ENCODE measurements at regions not wholly inside any gene's neighbourhood (a gene's known extent, or its start where the extent isn't known, plus 50 kb on each side); places are given as distances from the start of the nearest gene placed in this dataset.

DNA sequence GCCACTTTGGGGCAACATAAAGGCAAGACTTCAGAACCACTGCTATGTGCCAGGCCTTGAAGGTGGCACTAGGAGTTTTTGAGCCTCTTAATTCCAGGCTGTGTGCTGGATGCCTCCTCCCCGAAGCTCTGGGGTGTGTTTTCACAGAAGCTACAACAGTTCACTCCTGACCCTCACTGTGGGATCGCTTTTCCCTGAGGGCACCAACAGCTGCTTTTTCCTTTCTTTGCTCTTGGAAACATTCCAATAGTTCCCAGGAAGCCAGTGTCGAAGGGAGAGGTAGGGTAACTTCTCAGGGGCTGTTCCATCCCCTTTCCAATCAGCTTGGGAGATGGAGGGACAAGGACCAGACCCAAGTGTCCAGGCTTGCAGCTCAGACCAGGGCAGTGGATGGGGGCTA is 153.4 kb downstream of the C1orf94 start:
- DNase-seq (ENCODE audit: low read depth, low spot score), result no peak
- ChIA-PET POLR2A (no interaction called here), CTCF (no interaction called here)
- TF ChIP-seq, protein P1, sequence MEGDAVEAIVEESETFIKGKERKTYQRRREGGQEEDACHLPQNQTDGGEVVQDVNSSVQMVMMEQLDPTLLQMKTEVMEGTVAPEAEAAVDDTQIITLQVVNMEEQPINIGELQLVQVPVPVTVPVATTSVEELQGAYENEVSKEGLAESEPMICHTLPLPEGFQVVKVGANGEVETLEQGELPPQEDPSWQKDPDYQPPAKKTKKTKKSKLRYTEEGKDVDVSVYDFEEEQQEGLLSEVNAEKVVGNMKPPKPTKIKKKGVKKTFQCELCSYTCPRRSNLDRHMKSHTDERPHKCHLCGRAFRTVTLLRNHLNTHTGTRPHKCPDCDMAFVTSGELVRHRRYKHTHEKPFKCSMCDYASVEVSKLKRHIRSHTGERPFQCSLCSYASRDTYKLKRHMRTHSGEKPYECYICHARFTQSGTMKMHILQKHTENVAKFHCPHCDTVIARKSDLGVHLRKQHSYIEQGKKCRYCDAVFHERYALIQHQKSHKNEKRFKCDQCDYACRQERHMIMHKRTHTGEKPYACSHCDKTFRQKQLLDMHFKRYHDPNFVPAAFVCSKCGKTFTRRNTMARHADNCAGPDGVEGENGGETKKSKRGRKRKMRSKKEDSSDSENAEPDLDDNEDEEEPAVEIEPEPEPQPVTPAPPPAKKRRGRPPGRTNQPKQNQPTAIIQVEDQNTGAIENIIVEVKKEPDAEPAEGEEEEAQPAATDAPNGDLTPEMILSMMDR (IDR thresholded peaks at IDR 0.05; ENCODE audit: insufficient read depth, low read length, missing control alignments), result no peak
- no peak overlapping the region for H3K4me3 ChIP-seq (ENCODE audit: low read depth, low read length)

DNA sequence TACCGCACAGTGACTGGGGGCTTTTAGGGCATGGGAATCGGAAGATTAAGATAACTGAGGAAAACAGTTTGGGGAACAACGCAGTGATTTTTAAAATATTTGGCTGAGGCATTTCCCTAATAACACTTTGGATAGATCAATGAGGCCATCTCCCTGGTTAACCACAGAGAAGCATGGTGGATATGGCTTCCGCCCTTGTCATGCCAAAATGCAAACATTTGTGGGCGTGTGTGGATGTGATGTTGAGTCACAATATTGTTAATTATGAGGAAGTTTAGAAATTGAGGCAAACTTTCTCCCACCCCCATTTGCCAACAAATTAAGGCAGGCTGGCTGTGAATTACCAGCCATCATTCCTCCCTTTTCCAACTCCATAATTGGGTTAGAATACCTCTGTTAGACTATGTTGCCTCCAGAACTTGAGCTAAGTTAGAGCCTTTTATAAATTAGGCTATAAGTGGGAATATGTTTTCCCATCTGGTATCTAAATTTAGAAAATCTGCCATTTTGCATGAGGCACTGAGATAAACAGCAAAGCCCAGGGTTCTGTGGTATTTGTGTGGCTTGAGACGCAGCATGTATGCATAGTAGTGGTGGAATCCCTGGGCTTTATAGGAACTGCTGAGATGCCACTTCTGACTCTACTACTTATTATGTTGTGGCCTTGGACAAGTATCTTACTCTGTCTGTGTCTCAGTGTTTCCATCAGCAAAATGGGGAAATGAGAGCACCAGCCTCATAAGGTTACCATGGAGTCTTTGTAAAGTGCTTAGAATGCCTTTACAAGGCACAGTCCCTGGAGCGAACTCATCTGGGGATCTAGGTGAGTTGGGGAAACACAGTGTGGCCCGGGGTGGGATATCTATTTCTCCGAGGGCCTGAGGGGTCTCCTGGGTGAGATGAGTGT is 154.6 kb downstream of the C1orf94 start:
- ChIA-PET POLR2A (no interaction called here), CTCF (no interaction called here)
- no peak for DNase-seq (ENCODE audit: low read depth, low spot score)
- TF ChIP-seq, protein P1 (IDR thresholded peaks at IDR 0.05; ENCODE audit: insufficient read depth, low read length, missing control alignments), result no peak
- no peak overlapping the region for H3K4me3 ChIP-seq (ENCODE audit: low read depth, low read length)

- H3K4me3 ChIP-seq (ENCODE audit: low read depth, low read length), result no peak overlapping the region
- ChIA-PET CTCF (no interaction called here), POLR2A (no interaction called here)
- TF ChIP-seq, protein P1 (IDR thresholded peaks at IDR 0.05; ENCODE audit: insufficient read depth, low read length, missing control alignments), result no peak
- DNase-seq (ENCODE audit: low read depth, low spot score), result no peak
These were observed 156.3 kb downstream of the C1orf94 start for GRCh38 chr1:34332996-34333395.

- TF ChIP-seq, protein P1 (IDR thresholded peaks at IDR 0.05; ENCODE audit: insufficient read depth, low read length, missing control alignments), result no peak
- CTCF ChIA-PET, result no interaction called here
- H3K4me3 ChIP-seq (ENCODE audit: low read depth, low read length), result no peak overlapping the region
- POLR2A ChIA-PET, result no interaction called here
- no peak for DNase-seq (ENCODE audit: low read depth, low spot score)
These were observed 162.2 kb downstream of the C1orf94 start for GRCh38 chr1:34338871-34339270.

DNA sequence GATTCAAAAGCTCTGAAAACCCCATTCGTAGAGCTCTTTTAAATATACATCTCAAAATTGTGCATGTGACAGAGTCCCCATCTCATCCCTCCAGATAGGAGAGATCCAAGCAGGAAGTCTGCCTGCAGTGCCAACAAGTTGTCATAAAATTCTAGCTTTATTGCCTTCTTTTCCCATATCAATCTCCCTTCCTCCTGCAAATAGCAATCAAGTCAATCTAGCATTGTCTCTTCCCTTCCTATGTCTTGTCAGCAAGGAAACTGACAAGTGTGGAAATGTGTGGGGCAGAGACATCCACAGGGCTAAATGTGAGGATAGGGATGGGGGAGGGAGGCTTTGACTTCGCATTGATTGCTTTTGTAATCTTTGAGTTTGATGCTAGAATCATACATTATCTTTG is 165.2 kb downstream of the C1orf94 start:
- CTCF ChIA-PET, result no interaction called here
- H3K4me3 ChIP-seq (ENCODE audit: low read depth, low read length), result no peak overlapping the region
- POLR2A ChIA-PET, result no interaction called here
- no peak for DNase-seq (ENCODE audit: low read depth, low spot score)
- TF ChIP-seq, protein P1 (IDR thresholded peaks at IDR 0.05; ENCODE audit: insufficient read depth, low read length, missing control alignments), result no peak

DNA sequence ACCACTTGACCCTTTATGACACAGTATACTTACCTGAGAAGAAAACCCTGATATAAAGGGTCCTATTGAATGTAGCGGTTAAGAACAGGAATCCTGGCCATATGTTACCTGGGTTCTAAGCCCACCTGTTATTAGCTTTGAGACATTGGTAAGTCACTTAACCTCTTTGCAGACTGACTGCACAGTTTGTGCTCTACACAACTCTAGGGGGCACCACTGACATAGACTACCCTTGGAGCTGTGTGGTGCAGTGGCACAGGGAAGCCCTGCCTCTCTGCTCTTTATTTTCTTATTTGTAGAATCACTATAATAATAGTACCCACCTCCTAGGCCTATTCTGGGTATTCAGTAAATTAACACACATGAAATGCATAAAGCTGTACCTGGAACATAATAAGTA is 165.6 kb downstream of the C1orf94 start:
- H3K4me3 ChIP-seq (ENCODE audit: low read depth, low read length), result no peak overlapping the region
- POLR2A ChIA-PET, result no interaction called here
- CTCF ChIA-PET, result no interaction called here
- no peak for DNase-seq (ENCODE audit: low read depth, low spot score)
- TF ChIP-seq, protein P1 (IDR thresholded peaks at IDR 0.05; ENCODE audit: insufficient read depth, low read length, missing control alignments), result no peak
